Kidney epithelial cell (primary cell): ENCODE measurements at regions not wholly inside any gene's neighbourhood (a gene's known extent, or its start where the extent isn't known, plus 50 kb on each side); places are given as distances from the start of the nearest gene placed in this dataset.

ENCODE experiments used
- DNase-seq: peaks from one replicate; pipeline ENCODE4 v3.0.0-alpha.2; 2010; ENCODE audit warnings: low read depth
- H3K27me3 ChIP-seq: 2 replicates; pipeline ENCODE4 v1.6.0; 2011; ENCODE audit warnings: low read length; ENCODE audit not compliant: control insufficient read depth, insufficient read depth
- H3K36me3 ChIP-seq: 2 replicates; pipeline ENCODE4 v1.5.1; 2011; ENCODE audit warnings: low read length; ENCODE audit not compliant: control insufficient read depth, insufficient read depth
- H3K4me3 ChIP-seq: 2 replicates; pipeline ENCODE4 v1.5.1; 2011; ENCODE audit warnings: low read depth, mild to moderate bottlenecking, control low read depth, low read length
- TF ChIP-seq, protein P1 (sequence below): IDR thresholded peaks from 2 replicates; pipeline ENCODE4 v1.5.1; 2011; ENCODE audit warnings: mild to moderate bottlenecking, moderate library complexity, low read length, control low read depth, inconsistent platforms; ENCODE audit not compliant: insufficient read depth, poor library complexity, severe bottlenecking

DNA sequence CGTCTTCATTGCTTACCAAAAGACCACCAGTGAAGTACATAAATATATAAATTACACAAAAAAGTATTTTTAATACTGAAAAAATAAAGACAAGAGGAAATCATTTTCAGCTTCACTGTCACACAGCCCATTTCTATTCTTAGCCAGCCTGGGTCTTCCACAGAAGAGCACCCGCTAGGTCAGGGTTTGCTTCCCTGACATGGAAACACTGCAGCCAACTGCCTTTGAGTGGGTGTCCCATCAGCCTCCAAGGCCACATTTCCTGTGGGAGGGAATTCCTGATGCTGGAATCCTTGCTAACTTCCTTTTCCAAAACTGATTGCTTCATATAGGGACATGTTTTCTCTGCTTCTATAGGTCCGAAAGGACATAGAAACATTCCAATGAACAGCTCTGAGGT lies 137.8 kb upstream of the CAV2 start:
- H3K4me3 ChIP-seq = no peak overlapping the region
- no peaks in the 10 kb centered on the region for H3K27me3 ChIP-seq
- no peak for DNase-seq
- no peaks in the 10 kb centered on the region for H3K36me3 ChIP-seq
- TF ChIP-seq, protein P1, sequence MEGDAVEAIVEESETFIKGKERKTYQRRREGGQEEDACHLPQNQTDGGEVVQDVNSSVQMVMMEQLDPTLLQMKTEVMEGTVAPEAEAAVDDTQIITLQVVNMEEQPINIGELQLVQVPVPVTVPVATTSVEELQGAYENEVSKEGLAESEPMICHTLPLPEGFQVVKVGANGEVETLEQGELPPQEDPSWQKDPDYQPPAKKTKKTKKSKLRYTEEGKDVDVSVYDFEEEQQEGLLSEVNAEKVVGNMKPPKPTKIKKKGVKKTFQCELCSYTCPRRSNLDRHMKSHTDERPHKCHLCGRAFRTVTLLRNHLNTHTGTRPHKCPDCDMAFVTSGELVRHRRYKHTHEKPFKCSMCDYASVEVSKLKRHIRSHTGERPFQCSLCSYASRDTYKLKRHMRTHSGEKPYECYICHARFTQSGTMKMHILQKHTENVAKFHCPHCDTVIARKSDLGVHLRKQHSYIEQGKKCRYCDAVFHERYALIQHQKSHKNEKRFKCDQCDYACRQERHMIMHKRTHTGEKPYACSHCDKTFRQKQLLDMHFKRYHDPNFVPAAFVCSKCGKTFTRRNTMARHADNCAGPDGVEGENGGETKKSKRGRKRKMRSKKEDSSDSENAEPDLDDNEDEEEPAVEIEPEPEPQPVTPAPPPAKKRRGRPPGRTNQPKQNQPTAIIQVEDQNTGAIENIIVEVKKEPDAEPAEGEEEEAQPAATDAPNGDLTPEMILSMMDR = no peak

DNA sequence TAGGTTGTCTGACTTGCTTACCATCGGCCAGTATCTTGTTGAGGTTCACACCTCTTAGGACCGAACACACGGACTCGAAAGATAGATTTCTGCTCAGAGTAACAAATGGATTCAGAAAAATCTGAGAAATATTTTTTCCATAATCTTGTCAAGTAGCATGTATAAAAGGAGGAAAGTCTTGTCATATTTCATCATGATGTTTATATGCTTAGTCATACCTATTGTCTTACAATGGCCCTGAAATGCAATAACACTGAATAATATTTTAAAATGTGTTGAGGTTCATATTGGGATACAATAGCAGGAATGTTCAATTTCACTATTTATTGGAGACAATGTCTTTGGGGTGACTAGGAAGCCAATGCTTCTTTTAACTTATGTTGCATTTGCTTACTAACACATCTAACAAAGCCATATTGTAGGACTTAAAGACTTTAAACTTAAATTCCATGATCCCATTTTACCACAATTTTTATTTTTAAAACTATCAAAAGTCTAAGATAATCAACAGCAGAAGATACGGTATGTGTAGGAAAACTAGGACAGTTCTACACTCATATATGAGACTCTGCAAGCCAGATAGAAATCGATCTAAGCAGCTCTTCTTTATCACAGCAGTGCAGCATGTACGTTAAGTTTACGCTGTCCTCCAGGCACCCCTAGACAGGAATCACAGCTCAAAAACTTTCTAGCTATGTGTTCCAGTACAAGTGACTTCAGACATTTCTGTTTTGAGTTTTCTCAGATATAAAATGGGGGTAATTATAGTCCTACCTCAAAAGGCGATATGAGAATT lies 135.7 kb upstream of the CAV2 start:
- Histone ChIP-seq H3K36me3 (no peaks in the 10 kb centered on the region), H3K4me3 (no peak overlapping the region), H3K27me3 (no peaks in the 10 kb centered on the region)
- TF ChIP-seq, protein P1 = no peak
- DNase-seq = no peak

DNA sequence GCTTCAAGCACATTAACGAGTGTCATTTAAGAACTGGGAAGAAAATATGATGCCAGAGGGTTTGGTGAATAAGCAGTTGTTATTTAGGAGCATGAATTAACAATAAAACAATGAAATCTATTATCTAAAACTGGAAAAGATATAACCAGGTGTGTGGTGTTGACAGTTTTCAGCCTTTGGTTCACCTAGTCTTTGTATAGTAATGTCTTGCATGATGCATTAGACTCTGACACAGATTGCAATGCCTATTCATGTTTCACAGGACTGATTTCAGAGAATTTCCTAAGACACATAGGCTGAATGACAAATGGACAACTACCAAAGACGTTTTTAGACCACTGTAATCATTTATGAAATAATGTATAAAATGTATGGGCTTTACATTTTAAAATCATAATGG lies 135.1 kb upstream of the CAV2 start:
- H3K4me3 ChIP-seq = no peak overlapping the region
- TF ChIP-seq, protein P1 = no peak
- no peak for DNase-seq
- H3K27me3 ChIP-seq = no peaks in the 10 kb centered on the region
- H3K36me3 ChIP-seq = no peaks in the 10 kb centered on the region

- DNase-seq = no peak
- Histone ChIP-seq H3K36me3 (no peaks in the 10 kb centered on the region), H3K4me3 (no peak overlapping the region), H3K27me3 (no peaks in the 10 kb centered on the region)
- TF ChIP-seq, protein P1 = no peak
Measured at GRCh38 chr7:116365797-116366196, 133.7 kb upstream of the CAV2 start.

DNA sequence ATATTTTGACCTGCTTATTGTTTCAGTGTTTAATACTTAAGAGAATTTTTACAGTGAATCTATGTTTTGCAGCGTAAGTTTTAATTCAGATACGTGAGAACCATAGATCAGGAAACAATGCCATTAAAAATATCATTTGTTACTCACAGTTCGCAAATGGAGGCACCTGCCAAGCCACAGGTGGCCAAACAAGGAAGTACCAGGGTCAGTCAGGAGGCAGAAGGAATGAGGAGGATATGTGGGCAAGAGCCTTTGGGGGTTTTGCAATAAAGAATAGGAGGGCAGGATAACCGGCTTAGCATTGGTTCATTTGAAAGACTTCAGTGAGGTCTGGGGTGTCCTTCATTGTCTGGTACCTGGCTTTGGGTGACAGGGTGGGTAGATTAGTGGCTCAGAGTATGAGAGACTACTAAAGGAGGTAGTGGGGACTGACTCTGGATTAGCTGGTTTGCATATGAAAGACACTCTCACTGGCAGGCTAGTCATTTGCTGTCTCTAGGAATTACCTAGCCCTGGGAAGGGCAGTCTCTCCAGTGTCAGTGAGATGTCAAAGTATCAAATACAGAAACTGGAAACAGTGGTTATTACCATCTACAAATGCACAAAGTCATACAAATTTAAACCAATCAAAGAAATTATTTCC lies 132.2 kb upstream of the CAV2 start:
- Histone ChIP-seq H3K27me3 (no peaks in the 10 kb centered on the region), H3K36me3 (no peaks in the 10 kb centered on the region), H3K4me3 (no peak overlapping the region)
- TF ChIP-seq, protein P1 = no peak
- no peak for DNase-seq
